Body of pancreas (tissue), 4 donors: ENCODE measurements at regions not wholly inside any gene's neighbourhood (a gene's known extent, or its start where the extent isn't known, plus 50 kb on each side); places are given as distances from the start of the nearest gene placed in this dataset.

Experiments used
- POLR2A ChIP-seq, 3 donors: fragments of 450-650 bp; IDR thresholded peaks; one replicate each; pipeline ENCODE4 v1.6.1; 2016; ENCODE audit warnings: antibody characterized with exemption in 3 of 3, mild to moderate bottlenecking in 2 of 3
- TF ChIP-seq, protein P1 (sequence below), 7 experiments: fragments of 450-650 bp in 4 of 7; fragments of 200-600 bp in 3 of 7; sonication (generic) in 3 of 7; IDR thresholded peaks; one replicate each; pipeline ENCODE4 v1.5.1; 2016 to 2019; ENCODE audit warnings: antibody characterized with exemption in 7 of 7

DNA sequence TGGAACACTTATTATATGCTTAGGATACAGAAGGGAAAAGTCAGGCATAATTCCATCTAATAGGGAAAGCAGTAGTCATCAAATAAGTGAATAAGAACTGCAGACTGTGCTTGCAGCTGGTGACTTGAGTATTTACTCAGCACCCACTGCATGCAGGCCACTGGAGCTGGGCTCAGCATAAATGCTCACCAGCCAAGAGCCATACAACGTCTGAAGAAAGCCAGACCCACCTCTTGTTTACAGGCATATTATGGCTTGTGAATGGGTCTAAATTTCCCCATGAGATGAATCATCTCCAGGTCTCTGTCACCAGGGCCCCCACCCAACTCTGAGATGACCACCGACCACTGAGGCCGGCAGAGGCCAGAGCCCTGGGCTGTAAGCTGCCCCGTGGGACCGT is 123.8 kb upstream of the PKDCC start:
- no peak for TF ChIP-seq POLR2A (IDR thresholded peaks at IDR 0.05)
- TF ChIP-seq, protein P1, sequence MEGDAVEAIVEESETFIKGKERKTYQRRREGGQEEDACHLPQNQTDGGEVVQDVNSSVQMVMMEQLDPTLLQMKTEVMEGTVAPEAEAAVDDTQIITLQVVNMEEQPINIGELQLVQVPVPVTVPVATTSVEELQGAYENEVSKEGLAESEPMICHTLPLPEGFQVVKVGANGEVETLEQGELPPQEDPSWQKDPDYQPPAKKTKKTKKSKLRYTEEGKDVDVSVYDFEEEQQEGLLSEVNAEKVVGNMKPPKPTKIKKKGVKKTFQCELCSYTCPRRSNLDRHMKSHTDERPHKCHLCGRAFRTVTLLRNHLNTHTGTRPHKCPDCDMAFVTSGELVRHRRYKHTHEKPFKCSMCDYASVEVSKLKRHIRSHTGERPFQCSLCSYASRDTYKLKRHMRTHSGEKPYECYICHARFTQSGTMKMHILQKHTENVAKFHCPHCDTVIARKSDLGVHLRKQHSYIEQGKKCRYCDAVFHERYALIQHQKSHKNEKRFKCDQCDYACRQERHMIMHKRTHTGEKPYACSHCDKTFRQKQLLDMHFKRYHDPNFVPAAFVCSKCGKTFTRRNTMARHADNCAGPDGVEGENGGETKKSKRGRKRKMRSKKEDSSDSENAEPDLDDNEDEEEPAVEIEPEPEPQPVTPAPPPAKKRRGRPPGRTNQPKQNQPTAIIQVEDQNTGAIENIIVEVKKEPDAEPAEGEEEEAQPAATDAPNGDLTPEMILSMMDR (IDR thresholded peaks at IDR 0.05), result no peak
